ENCODE measurements at regions not wholly inside any gene's neighbourhood (a gene's known extent, or its start where the extent isn't known, plus 50 kb on each side); places are given as distances from the start of the nearest gene placed in this dataset.
"Not testable (repeated sequence)": the region's sequence is repeated elsewhere in the genome, so short reads cannot be mapped to it uniquely, and the experiment has no call there.

DNA sequence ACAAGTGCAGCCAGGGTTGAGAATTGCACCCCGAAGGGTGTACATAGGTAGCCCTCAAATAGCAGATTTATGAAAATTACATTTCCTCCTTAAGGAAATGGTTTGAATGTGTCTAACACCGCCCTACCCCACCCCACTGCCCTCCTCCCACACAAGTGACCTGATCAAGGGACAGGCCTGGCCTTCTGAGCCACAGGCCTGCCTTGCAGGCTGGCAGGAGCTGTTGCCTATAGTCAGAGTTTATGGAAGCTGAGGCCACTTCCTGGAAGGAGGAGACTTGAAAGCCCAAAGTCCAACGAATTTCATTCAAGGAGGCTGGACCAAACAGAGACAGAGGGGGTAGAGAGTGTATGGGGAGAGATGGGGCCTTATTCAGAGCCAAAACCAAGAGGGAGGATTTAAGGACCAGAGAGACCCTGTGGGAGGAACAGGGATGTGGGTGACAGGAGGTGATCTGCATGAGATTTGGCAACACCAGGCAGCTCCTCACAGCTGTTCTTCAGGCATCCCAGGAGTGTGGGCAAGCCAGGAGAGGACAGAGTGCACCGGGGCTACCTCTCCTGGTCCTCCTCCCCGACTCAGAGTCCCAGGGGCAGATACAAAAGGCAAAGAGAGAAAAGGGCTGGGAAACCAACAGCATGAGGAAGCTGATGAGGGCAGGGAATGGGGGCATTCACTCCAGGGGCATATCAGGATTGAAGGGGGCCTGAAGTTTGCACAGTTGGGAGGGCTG lies 100.4 kb upstream of the HES1 start:
- H3K36me3 ChIP-seq (ENCODE audit: control insufficient read depth, low read length) = no peaks in the 10 kb centered on the region
- no peaks in the 10 kb centered on the region for H3K79me2 ChIP-seq (ENCODE audit: control insufficient read depth, low read length)
- peak overlapping the region; percentile 35; the same call in 1 of the 2 replicates for H3K4me3 ChIP-seq (ENCODE audit: low read length)
- H3F3A ChIP-seq (ENCODE audit: control insufficient read depth, insufficient read depth) = no peaks in the 10 kb centered on the region
- no peaks in the 10 kb centered on the region for H3K9me3 ChIP-seq (ENCODE audit: control insufficient read depth, insufficient read depth, low read length)
- H3K4me1 ChIP-seq (ENCODE audit: control insufficient read depth, low read length) = peaks cover 45% of the 10 kb centered on the region
- H3K27me3 ChIP-seq (ENCODE audit: control insufficient read depth, low read length) = no peaks in the 10 kb centered on the region
- H3K27ac ChIP-seq (ENCODE audit: low read depth, low read length) = no peak overlapping the region
- no peaks in the 10 kb centered on the region for H4K20me1 ChIP-seq (ENCODE audit: control insufficient read depth, insufficient read depth, low read depth, low read length)
- H3K4me2 ChIP-seq (ENCODE audit: low read length) = peak overlapping the region; percentile 57
- no peaks in the 10 kb centered on the region for H3K9me2 ChIP-seq (replicated peaks; ENCODE audit: control insufficient read depth, low read length)
- TF ChIP-seq CTCF (IDR thresholded peaks at IDR 0.05; ENCODE audit: low read depth, low read length, poor library complexity, severe bottlenecking) = no peak
- no peak for TF ChIP-seq EZH2phosphoT487 (IDR thresholded peaks at IDR 0.05; ENCODE audit: borderline replicate concordance, low read length)

DNA sequence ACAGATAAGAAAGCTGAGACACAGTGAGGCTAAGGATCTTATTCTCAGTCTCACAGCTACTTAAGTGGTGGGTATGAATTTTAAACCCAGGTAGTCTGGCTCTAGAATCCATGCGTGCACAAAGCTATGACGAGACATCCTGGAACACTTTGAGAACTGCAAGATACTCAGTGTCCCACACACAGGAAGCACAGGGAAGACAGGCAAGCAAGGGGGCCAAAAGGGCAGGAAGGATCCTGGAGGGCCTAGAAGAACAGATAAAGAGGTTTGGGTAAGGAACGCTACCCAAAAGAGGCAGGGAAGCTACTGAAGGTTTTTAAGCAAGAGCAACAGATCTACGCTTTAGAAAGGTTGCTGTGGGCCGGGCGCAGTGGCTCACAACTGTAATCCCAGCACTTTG lies 99.1 kb upstream of the HES1 start:
- H3K4me2 ChIP-seq (ENCODE audit: low read length) = no peak overlapping the region
- no peak overlapping the region for H3K4me3 ChIP-seq (ENCODE audit: low read length)
- no peak for TF ChIP-seq EZH2phosphoT487 (IDR thresholded peaks at IDR 0.05; ENCODE audit: borderline replicate concordance, low read length)
- TF ChIP-seq CTCF (IDR thresholded peaks at IDR 0.05; ENCODE audit: low read depth, low read length, poor library complexity, severe bottlenecking) = no peak
- H4K20me1 ChIP-seq (ENCODE audit: control insufficient read depth, insufficient read depth, low read depth, low read length) = no peaks in the 10 kb centered on the region
- H3K4me1 ChIP-seq (ENCODE audit: control insufficient read depth, low read length) = peaks cover 42% of the 10 kb centered on the region
- H3K36me3 ChIP-seq (ENCODE audit: control insufficient read depth, low read length) = no peaks in the 10 kb centered on the region
- no peaks in the 10 kb centered on the region for H3K27me3 ChIP-seq (ENCODE audit: control insufficient read depth, low read length)
- H3K9me3 ChIP-seq (ENCODE audit: control insufficient read depth, insufficient read depth, low read length) = no peaks in the 10 kb centered on the region
- H3F3A ChIP-seq (ENCODE audit: control insufficient read depth, insufficient read depth) = no peaks in the 10 kb centered on the region
- no peak overlapping the region for H3K27ac ChIP-seq (ENCODE audit: low read depth, low read length)
- H3K79me2 ChIP-seq (ENCODE audit: control insufficient read depth, low read length) = no peaks in the 10 kb centered on the region
- no peaks in the 10 kb centered on the region for H3K9me2 ChIP-seq (replicated peaks; ENCODE audit: control insufficient read depth, low read length)

- H3F3A ChIP-seq (ENCODE audit: control insufficient read depth, insufficient read depth); H3K4me3 ChIP-seq (ENCODE audit: low read length); H4K20me1 ChIP-seq (ENCODE audit: control insufficient read depth, insufficient read depth, low read depth, low read length); H3K36me3 ChIP-seq (ENCODE audit: control insufficient read depth, low read length); H3K9me2 ChIP-seq (replicated peaks; ENCODE audit: control insufficient read depth, low read length); H3K4me2 ChIP-seq (ENCODE audit: low read length); H3K79me2 ChIP-seq (ENCODE audit: control insufficient read depth, low read length); H3K9me3 ChIP-seq (ENCODE audit: control insufficient read depth, insufficient read depth, low read length); H3K27ac ChIP-seq (ENCODE audit: low read depth, low read length); H3K27me3 ChIP-seq (ENCODE audit: control insufficient read depth, low read length): not testable (repeated sequence)
- H3K4me1 ChIP-seq (ENCODE audit: control insufficient read depth, low read length) = peaks cover 27% of the 10 kb centered on the region
Observed at GRCh38 chr3:194038346-194038745, 97.6 kb upstream of the HES1 start.

- no peaks in the 10 kb centered on the region for H3F3A ChIP-seq (ENCODE audit: control insufficient read depth, insufficient read depth)
- H3K9me2 ChIP-seq (replicated peaks; ENCODE audit: control insufficient read depth, low read length) = no peaks in the 10 kb centered on the region
- H3K79me2 ChIP-seq (ENCODE audit: control insufficient read depth, low read length) = no peaks in the 10 kb centered on the region
- H3K4me3 ChIP-seq (ENCODE audit: low read length) = no peak overlapping the region
- H3K4me2 ChIP-seq (ENCODE audit: low read length) = no peak overlapping the region
- H3K27ac ChIP-seq (ENCODE audit: low read depth, low read length) = no peak overlapping the region
- TF ChIP-seq CTCF (IDR thresholded peaks at IDR 0.05; ENCODE audit: low read depth, low read length, poor library complexity, severe bottlenecking) (no peak), EZH2phosphoT487 (IDR thresholded peaks at IDR 0.05; ENCODE audit: borderline replicate concordance, low read length) (no peak)
- no peaks in the 10 kb centered on the region for H3K36me3 ChIP-seq (ENCODE audit: control insufficient read depth, low read length)
- H3K4me1 ChIP-seq (ENCODE audit: control insufficient read depth, low read length) = peaks cover 21% of the 10 kb centered on the region
- peaks cover 3% of the 10 kb centered on the region; the same call in 1 of the 2 replicates for H3K27me3 ChIP-seq (ENCODE audit: control insufficient read depth, low read length)
- no peaks in the 10 kb centered on the region for H3K9me3 ChIP-seq (ENCODE audit: control insufficient read depth, insufficient read depth, low read length)
- no peaks in the 10 kb centered on the region for H4K20me1 ChIP-seq (ENCODE audit: control insufficient read depth, insufficient read depth, low read depth, low read length)
Observed at GRCh38 chr3:194038960-194039359, 97.0 kb upstream of the HES1 start.
